HG03103 (cell line): ENCODE measurements at regions not wholly inside any gene's neighbourhood (a gene's known extent, or its start where the extent isn't known, plus 50 kb on each side); places are given as distances from the start of the nearest gene placed in this dataset.
"Not testable (repeated sequence)": the region's sequence is repeated elsewhere in the genome, so short reads cannot be mapped to it uniquely, and the experiment has no call there.

ENCODE experiments used
- ATAC-seq: cut with Tn5 transposase; IDR thresholded peaks from one replicate; pipeline ENCODE4 v1.9.1; 2021; ENCODE audit warnings: low read depth; ENCODE audit not compliant: unreplicated experiment

- no peak for ATAC-seq
Measured at GRCh38 chr9:129440435-129441186, 180.3 kb downstream of the C9orf50 start.

DNA sequence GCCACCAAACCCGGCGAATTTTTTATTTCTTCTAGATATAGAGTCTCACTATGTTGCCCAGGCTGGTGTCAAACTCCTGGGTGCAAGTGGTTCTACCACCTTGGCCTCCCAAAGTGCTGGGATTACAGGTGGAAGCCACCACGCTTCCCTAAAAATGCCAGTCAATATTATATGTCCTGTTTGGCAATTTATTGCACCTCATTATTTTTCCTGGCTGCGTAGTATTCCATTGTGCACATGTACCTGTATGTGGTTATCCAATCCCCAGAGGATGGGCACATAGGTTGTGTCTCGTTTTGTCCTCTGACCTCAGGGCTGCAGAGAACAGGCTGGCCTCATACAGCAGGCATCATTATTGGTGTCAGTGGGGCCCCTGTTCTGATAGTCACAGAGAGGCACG lies 181.7 kb downstream of the C9orf50 start:
- ATAC-seq: no peak

GRCh38 chr9:129437626-129438323 lies 183.1 kb downstream of the C9orf50 start:
- ATAC-seq: no peak

- no peak for ATAC-seq
Measured at GRCh38 chr9:129436751-129437625, 183.9 kb downstream of the C9orf50 start.

DNA sequence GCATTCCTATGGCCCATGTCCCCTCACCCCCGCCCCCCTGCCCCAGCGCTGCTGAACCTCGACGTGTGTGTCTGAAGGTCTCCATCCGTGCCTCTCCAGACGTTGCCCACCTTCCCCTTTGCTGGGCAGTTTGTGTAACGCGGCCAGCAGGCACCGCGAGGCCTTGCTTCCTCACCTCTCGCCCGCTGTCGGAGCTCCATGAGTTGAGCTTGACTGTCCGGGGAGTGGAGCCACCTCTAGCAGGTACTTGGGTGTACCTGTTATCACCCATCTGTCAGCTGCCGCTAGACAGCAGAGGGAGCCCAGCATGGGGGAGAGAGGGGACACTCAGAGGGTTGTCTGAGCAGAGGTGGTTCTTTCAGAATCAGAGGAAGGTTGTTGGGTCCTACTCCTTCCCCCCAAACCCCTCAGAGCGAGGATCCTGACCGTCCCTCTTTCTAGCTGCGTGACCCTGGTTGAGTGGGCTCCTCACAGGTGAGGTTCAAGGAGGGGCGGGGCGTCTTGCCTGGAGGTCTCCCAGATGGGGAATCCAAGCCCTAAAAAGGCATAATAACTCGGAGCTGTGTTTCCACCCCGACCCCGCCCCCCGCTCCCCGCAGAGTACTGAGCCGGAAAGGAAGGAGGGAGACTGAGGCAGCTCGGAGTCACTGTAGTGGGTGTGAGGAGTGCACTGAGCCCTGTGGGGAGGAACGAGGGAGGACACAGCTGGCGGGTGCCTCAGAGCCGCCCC lies 184.7 kb downstream of the C9orf50 start:
- ATAC-seq: no peak

DNA sequence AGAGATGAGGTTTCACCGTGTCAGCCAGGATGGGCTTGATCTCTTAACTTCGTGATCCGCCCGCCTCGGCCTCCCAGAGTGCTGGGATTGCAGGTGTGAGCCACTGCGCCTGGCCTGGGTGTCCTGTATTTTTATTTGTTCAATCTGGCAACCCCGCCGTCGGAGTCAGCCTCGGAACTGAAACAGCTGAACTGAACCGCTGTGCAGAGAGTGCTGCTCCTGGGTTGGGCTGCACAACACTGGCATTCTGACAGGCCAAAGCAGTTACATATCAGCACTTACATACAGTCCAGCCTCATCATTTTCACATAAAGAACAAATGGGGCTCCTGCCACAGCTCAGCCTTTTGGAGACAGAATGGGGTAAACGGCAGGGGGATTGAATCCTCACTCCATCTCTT lies 185.6 kb downstream of the C9orf50 start:
- no peak for ATAC-seq

DNA sequence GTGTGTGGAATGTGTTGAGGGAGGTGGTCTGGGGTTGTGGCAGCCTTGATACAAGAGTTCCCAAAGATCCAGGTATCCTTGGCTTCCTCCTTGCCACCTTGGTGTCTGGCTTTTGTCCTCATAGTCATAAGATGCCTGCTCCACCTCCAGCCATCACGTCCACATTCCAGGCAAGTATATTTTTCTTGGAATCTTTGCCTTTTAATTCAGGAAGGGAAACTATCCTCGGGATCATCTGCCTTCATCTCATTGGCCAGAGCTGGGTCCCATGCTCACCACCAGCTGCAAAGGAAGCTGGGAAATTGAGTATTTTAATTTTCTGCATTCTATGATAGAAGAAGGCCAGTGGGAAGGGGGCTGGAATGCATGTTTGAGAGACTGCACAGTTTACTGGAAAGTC lies 186.7 kb downstream of the C9orf50 start:
- no peak for ATAC-seq

DNA sequence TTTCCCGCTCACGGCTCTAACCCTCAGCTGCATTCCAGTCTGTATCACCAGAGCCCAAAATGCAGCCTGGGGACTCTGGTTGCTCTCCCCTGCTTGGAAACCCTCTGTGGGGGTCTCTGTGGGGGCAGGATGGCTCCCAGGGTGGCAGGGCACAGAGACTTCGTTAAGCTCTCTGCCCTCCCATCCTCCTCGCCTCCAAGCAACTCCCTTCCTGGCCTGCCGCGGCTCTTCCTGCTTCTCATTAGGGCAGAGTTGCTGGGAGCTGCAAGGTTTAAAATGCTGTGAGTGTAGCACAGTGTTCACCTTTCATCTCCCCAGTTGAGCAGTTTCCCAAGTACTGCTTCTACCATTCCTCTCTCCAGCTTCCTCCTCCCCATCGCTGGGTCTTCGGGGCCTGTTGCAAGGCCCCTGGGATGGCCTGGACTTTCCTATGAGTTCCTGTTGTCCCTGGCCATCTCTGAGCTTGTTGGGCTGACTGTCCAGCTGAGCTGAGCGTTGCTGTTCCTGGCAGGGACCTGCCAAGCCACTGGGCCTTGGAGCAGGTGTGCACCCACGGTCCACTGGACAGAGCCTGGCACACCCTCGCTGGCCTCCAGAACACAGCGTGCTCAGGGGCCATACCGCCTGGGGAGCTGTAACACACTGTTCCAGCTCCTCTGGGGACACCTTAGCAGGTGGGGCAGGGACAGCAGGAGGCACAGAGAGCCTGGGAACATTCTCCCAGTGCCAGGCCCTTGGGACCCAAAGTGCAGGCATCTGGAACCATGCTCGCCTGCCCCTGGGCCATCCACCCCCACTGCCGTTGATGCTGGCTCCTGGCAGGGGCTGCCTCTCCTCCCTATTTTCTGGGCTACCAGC lies 188.4 kb downstream of the C9orf50 start:
- no peak for ATAC-seq

DNA sequence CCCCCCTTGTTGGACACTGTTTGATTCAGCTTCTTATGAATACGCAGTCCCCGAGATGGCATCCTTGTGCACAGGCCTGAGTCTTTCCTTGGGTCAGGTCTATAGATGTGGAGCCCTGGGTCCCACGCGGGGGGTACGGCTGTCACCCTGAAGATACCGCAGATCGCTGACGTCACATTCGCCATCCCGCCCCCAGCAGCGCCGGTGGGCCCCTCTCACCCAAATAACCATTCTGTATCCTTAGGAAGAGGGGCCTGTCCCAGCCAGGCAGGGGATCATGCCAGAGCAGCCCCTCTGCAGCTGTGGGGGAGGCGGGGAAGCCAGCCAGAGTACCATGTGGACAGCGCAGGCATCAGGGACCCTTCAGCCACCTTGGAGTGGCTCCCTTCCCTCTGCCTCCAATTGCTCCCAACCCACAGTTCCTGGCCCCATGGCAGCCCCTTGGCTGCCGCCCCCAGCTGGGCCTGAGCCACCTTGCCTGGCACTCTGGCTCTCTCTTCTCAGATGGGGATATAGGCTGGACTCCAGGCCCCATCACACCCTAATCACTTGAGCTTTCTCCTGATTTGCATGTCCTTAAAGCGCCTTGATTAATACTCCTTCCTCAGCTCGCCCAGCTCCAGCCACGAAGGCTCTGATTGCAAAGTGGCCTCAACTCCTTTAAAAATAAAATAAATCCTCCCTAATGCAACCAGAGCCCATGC lies 189.8 kb downstream of the C9orf50 start:
- no peak for ATAC-seq

- no peak for ATAC-seq
Measured at GRCh38 chr9:129428864-129429577, 191.9 kb downstream of the C9orf50 start.

GRCh38 chr9:129427149-129427548 lies 193.8 kb downstream of the C9orf50 start:
- ATAC-seq: no peak

DNA sequence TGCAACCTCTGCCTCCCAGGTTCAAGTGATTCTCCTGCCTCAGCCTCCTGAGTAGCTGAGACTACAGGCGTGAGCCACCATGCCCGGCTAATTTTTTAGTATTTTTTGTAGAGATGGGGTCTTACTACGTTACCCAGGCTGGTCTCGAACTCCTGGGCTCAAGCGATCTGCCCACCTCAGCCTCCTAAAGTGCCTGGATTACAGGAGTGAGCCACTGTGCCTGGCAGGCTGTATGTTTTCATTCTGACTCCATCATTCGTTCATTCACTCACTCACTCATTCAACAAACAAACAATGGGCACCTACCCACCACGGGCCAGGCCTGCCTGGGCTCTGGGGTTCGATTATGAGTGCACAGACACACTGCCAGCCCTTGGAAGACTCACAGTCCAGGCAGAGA lies 197.1 kb downstream of the C9orf50 start:
- not testable (repeated sequence) for ATAC-seq

- ATAC-seq: no peak
Measured at GRCh38 chr9:129423216-129423615, 197.7 kb downstream of the C9orf50 start.

- ATAC-seq: no peak
Measured at GRCh38 chr9:129422843-129423192, 198.1 kb downstream of the C9orf50 start.

DNA sequence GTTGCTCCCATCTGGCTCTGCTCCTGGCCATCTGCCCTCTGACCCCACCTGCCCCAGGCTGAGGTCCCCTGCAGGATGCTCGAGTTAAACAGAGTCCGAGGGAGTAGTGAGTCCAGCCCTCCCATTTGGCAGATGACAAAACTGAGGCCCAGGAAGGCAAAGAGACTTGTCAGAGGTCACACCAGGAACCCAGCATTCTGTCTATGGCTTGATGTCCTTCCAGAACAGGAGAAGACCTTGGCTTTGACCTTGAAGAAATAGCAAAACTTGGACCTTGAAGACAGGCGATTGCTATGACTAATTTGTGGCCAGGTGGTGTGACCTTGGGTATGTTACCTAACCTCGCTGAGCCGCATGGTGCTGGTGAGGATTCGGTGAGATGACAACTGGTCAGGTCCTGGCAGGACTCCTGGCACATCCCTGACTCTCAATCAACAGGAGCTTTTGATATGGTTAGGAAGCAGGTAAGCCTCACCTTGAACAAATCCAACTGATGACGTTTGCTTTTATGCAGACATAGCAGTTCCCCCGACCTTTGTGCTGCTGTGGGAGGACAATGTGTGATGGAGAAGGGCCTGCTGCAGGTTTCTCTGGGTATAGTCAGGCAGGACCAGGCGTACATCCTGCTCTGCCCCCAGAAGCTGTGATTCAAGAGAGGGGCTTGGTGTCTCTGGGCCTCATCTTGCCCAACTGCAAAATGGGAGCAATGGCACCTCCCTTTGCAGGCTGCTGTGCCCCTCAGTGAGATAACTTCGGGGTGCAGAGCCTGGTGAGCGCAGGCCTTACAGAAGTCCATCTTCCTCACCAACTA lies 198.7 kb downstream of the C9orf50 start:
- ATAC-seq: no peak

GRCh38 chr9:129421371-129421770 lies 199.5 kb downstream of the C9orf50 start:
- no peak for ATAC-seq

- no peak for ATAC-seq
Measured at GRCh38 chr9:129420721-129421120, 200.2 kb downstream of the C9orf50 start.
